ENCODE measurements at regions not wholly inside any gene's neighbourhood (a gene's known extent, or its start where the extent isn't known, plus 50 kb on each side); places are given as distances from the start of the nearest gene placed in this dataset.

GRCh38 chr1:110779636-110780035 is 93.3 kb upstream of the CD53 start:
- TF ChIP-seq POLR2A (IDR thresholded peaks at IDR 0.05) (no peak), CTCF (IDR thresholded peaks at IDR 0.05) (no peak)

Data from body of pancreas (tissue), 4 donors.